Neural cell (in vitro differentiated cells): ENCODE measurements at regions not wholly inside any gene's neighbourhood (a gene's known extent, or its start where the extent isn't known, plus 50 kb on each side); places are given as distances from the start of the nearest gene placed in this dataset.

Source experiments
- EP300 ChIP-seq: fragments of 450-650 bp; conservative IDR thresholded peaks from 2 replicates; pipeline ENCODE4 v1.6.1; 2014; ENCODE audit warnings: antibody characterized with exemption, mild to moderate bottlenecking, moderate library complexity; ENCODE audit not compliant: poor library complexity, severe bottlenecking
- POLR2AphosphoS5 ChIP-seq: IDR thresholded peaks from 2 replicates; pipeline ENCODE4 v1.6.1; 2012
- TAF1 ChIP-seq: IDR thresholded peaks from 2 replicates; pipeline ENCODE4 v1.6.1; 2012; ENCODE audit warnings: low read depth
- TF ChIP-seq, protein P1 (sequence below): fragments of 450-650 bp; IDR thresholded peaks from 2 replicates; pipeline ENCODE4 v1.5.1; 2014; ENCODE audit warnings: antibody characterized with exemption, mild to moderate bottlenecking, moderate library complexity; ENCODE audit not compliant: poor library complexity, severe bottlenecking

DNA sequence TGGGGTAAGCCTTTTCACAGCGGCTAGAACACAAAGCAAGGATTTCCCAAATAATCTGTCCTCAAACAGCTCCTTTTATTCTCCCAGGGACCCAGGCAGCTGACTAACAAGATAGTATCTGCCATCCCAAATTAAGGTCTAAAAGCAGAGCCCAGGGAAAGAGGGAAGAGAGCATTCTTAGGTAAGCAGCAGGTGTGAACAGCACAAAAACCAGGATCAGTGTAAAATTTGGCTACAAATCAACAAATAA lies 79.9 kb downstream of the RBMXL2 start:
- TF ChIP-seq POLR2AphosphoS5 = no peak
- TF ChIP-seq EP300 = no peak
- TF ChIP-seq, protein P1, sequence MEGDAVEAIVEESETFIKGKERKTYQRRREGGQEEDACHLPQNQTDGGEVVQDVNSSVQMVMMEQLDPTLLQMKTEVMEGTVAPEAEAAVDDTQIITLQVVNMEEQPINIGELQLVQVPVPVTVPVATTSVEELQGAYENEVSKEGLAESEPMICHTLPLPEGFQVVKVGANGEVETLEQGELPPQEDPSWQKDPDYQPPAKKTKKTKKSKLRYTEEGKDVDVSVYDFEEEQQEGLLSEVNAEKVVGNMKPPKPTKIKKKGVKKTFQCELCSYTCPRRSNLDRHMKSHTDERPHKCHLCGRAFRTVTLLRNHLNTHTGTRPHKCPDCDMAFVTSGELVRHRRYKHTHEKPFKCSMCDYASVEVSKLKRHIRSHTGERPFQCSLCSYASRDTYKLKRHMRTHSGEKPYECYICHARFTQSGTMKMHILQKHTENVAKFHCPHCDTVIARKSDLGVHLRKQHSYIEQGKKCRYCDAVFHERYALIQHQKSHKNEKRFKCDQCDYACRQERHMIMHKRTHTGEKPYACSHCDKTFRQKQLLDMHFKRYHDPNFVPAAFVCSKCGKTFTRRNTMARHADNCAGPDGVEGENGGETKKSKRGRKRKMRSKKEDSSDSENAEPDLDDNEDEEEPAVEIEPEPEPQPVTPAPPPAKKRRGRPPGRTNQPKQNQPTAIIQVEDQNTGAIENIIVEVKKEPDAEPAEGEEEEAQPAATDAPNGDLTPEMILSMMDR = no peak
- TF ChIP-seq TAF1 = no peak
